SU-DHL-6 (cell line): ENCODE measurements at regions not wholly inside any gene's neighbourhood (a gene's known extent, or its start where the extent isn't known, plus 50 kb on each side); places are given as distances from the start of the nearest gene placed in this dataset.

ENCODE experiments used
- H2AFZ ChIP-seq: fragments of 200-600 bp; sonication (generic); 2 replicates; pipeline ENCODE4 v1.6.1; 2014; ENCODE audit warnings: low read depth, mild to moderate bottlenecking, moderate library complexity, mixed read lengths, antibody characterized with exemption, low read length; ENCODE audit not compliant: severe bottlenecking
- H3F3A ChIP-seq: fragments of 200-600 bp; shearing (Covaris generic); 2 replicates; pipeline ENCODE4 v1.6.0; 2016; ENCODE audit warnings: antibody characterized with exemption, mild to moderate bottlenecking; ENCODE audit not compliant: insufficient read depth
- H3K27ac ChIP-seq: fragments of 200-600 bp; sonication (generic); 2 replicates; pipeline ENCODE4 v1.5.1; 2016; ENCODE audit warnings: low read depth, mild to moderate bottlenecking, low read length, moderate library complexity, mixed read lengths
- H3K27me3 ChIP-seq: fragments of 200-600 bp; sonication (generic), shearing (Covaris generic); 2 replicates; pipeline ENCODE4 v1.6.0; 2014; ENCODE audit warnings: mild to moderate bottlenecking, low read length
- H3K36me3 ChIP-seq: fragments of 200-600 bp; sonication (generic); 2 replicates; pipeline ENCODE4 v1.6.1; 2014; ENCODE audit warnings: mild to moderate bottlenecking, low read length, mixed read lengths
- H3K4me2 ChIP-seq: fragments of 300-600, 200-600 bp; shearing (Covaris generic), sonication (generic); 2 replicates; pipeline ENCODE4 v1.6.0; 2014; ENCODE audit warnings: low read length, low read depth, mild to moderate bottlenecking; ENCODE audit not compliant: poor library complexity, severe bottlenecking
- H3K4me3 ChIP-seq: fragments of 200-600 bp; sonication (generic); 2 replicates; pipeline ENCODE4 v1.5.1; 2014; ENCODE audit warnings: antibody characterized with exemption, low read length, mild to moderate bottlenecking, mixed read lengths; ENCODE audit not compliant: insufficient read depth, poor library complexity, severe bottlenecking
- H3K79me2 ChIP-seq: fragments of 200-600 bp; sonication (generic); 2 replicates; pipeline ENCODE4 v1.6.1; 2014; ENCODE audit warnings: mild to moderate bottlenecking, low read length, moderate library complexity; ENCODE audit not compliant: insufficient read depth
- H3K9ac ChIP-seq: fragments of 200-600 bp; sonication (generic); 2 replicates; pipeline ENCODE4 v1.7.0; 2014; ENCODE audit warnings: mild to moderate bottlenecking, low read length
- H3K9me2 ChIP-seq: fragments of 200-600 bp; sonication (generic); replicated peaks from 2 replicates; pipeline ENCODE4 v1.6.1; 2014; ENCODE audit warnings: low read length; ENCODE audit not compliant: insufficient read depth
- H3K9me3 ChIP-seq: fragments of 200-600 bp; sonication (generic); 2 replicates; pipeline ENCODE4 v1.6.1; 2014; ENCODE audit warnings: low read length, mixed read lengths; ENCODE audit not compliant: insufficient read depth
- H4K20me1 ChIP-seq: fragments of 200-600 bp; sonication (generic); 2 replicates; pipeline ENCODE4 v1.6.1; 2014; ENCODE audit warnings: low read depth, mild to moderate bottlenecking, antibody characterized with exemption, low read length, moderate library complexity, mixed read lengths
- CTCF ChIP-seq: fragments of 200-600 bp; sonication (generic); IDR thresholded peaks from one replicate; pipeline ENCODE4 v1.5.1; 2017; ENCODE audit warnings: antibody characterized with exemption, mild to moderate bottlenecking, low read length, moderate library complexity; ENCODE audit not compliant: insufficient read depth, poor library complexity, severe bottlenecking
- EZH2phosphoT487 ChIP-seq: fragments of 200-600 bp; sonication (generic), shearing (Covaris generic); conservative IDR thresholded peaks from 2 replicates; pipeline ENCODE4 v1.6.1; 2018; ENCODE audit warnings: mild to moderate bottlenecking, antibody characterized with exemption, low read length, moderate library complexity, mixed read lengths

DNA sequence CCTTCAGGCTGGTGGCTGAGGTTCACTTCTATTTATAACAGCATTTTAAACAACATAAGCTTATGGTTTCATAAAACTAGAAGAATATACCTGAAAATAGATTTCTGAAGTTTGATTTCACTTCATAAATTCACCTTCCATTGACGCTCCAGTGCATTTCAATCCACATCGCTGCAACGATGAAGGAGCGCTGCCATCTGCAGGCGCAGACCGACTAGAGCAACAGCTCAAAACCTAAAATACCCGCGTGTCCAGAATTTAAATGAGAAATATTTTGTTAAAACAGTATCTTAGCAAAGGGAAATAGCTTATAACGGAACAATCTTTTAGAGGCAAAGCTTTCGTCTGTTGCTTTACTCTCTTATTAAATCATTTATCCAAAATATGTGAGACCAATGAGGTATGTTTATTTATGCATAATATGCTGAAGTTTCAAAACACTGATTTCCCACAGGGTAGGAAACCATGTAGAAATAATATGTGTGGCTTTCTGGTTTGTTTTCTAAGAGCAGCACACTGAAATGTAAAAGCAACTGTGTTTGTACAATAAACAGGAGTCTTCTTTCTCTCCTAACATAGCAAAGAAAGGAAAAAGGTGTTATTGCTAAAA, 816.4 kb upstream of the FRG1 start:
- Histone ChIP-seq H4K20me1 (no peaks in the 10 kb centered on the region), H3K79me2 (no peaks in the 10 kb centered on the region), H3K9ac (no peak overlapping the region), H3K27me3 (no peaks in the 10 kb centered on the region), H2AFZ (no peak overlapping the region), H3F3A (no peaks in the 10 kb centered on the region), H3K9me2 (no peaks in the 10 kb centered on the region), H3K4me2 (no peak overlapping the region), H3K36me3 (no peaks in the 10 kb centered on the region), H3K27ac (no peak overlapping the region), H3K9me3 (no peaks in the 10 kb centered on the region), H3K4me3 (no peak overlapping the region)
- TF ChIP-seq EZH2phosphoT487 (no peak), CTCF (peak; percentile 30)

- Histone ChIP-seq H4K20me1 (no peaks in the 10 kb centered on the region), H3K9me3 (no peaks in the 10 kb centered on the region), H3K36me3 (no peaks in the 10 kb centered on the region), H3K4me3 (no peak overlapping the region), H3K27ac (no peak overlapping the region), H2AFZ (no peak overlapping the region), H3K79me2 (no peaks in the 10 kb centered on the region), H3K9ac (no peak overlapping the region), H3F3A (no peaks in the 10 kb centered on the region), H3K27me3 (no peaks in the 10 kb centered on the region), H3K4me2 (no peak overlapping the region), H3K9me2 (no peaks in the 10 kb centered on the region)
- no peak for TF ChIP-seq EZH2phosphoT487
- no peak for TF ChIP-seq CTCF
These were observed 815.9 kb upstream of the FRG1 start for GRCh38 chr4:189124791-189125190.

GRCh38 chr4:189126040-189126439, 814.6 kb upstream of the FRG1 start:
- Histone ChIP-seq H3K27ac (no peak overlapping the region), H3F3A (no peaks in the 10 kb centered on the region), H3K9me3 (no peaks in the 10 kb centered on the region), H2AFZ (no peak overlapping the region), H3K79me2 (no peaks in the 10 kb centered on the region), H3K36me3 (no peaks in the 10 kb centered on the region), H4K20me1 (no peaks in the 10 kb centered on the region), H3K9ac (no peak overlapping the region), H3K4me2 (no peak overlapping the region), H3K27me3 (no peaks in the 10 kb centered on the region), H3K9me2 (no peaks in the 10 kb centered on the region), H3K4me3 (no peak overlapping the region)
- TF ChIP-seq EZH2phosphoT487 (no peak), CTCF (no peak)
